ENCODE measurements at regions not wholly inside any gene's neighbourhood (a gene's known extent, or its start where the extent isn't known, plus 50 kb on each side); places are given as distances from the start of the nearest gene placed in this dataset.

DNA sequence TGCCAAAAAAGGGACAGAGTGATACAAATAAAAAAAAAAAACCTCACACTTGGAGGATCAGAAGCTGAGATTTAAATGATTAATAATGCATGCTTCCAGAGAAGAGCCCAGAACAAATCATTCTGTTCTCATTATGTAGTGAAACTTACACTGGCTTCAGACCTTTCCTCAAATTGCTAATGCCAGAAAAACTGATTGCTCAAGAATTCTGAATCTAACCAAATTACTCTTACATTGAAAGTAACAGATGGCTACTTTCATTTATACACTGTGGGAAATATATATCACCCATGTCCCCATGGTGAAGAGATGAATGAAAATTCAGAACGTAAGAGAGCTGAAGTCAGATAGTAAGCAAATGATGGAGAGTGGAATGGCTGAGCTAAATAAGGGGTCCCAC, 85.9 kb upstream of the NSMCE3 start:
- Histone ChIP-seq H3K4ac (ENCODE audit: low read depth, low read length) (no peak overlapping the region), H4K8ac (replicated peaks; ENCODE audit: insufficient read length, low read depth, low read length) (no peak overlapping the region), H4K91ac (ENCODE audit: insufficient read length, low read depth, low read length) (no peak overlapping the region), H3K79me2 (ENCODE audit: insufficient read depth, low read length) (no peaks in the 10 kb centered on the region), H3K4me1 (ENCODE audit: insufficient read depth, low read length) (no peaks in the 10 kb centered on the region), H3K18ac (ENCODE audit: insufficient read length, low read depth, low read length) (no peak overlapping the region), H3K27me3 (ENCODE audit: insufficient read depth, low read length) (no peaks in the 10 kb centered on the region), H3K14ac (ENCODE audit: insufficient read depth, low read length) (no peak overlapping the region), H2AK5ac (ENCODE audit: insufficient read length, low read length) (no peak overlapping the region), H2BK12ac (ENCODE audit: insufficient read length, low read depth, low read length) (no peak overlapping the region), H3K4me2 (ENCODE audit: insufficient read depth, insufficient read length, low read length) (no peak overlapping the region), H4K5ac (ENCODE audit: insufficient read length, low read depth, low read length) (no peak overlapping the region), H3T11ph (ENCODE audit: low read length) (no peak overlapping the region), H3K23ac (ENCODE audit: insufficient read length, low read depth, low read length) (no peak overlapping the region), H2BK15ac (ENCODE audit: low read depth, low read length) (no peak overlapping the region), H3K79me1 (ENCODE audit: insufficient read depth, low read depth, low read length, poor library complexity, severe bottlenecking) (no peaks in the 10 kb centered on the region), H2BK120ac (ENCODE audit: low read depth, low read length, poor library complexity, severe bottlenecking) (no peak overlapping the region), H3K9me3 (ENCODE audit: control insufficient read depth, low read depth, low read length) (no peaks in the 10 kb centered on the region), H4K20me1 (ENCODE audit: control insufficient read depth, insufficient read depth, insufficient read length) (no peaks in the 10 kb centered on the region), H2AFZ (ENCODE audit: low read length) (no peak overlapping the region), H3K56ac (ENCODE audit: insufficient read length, low read depth, low read length) (no peak overlapping the region), H2BK20ac (ENCODE audit: low read depth, low read length, poor library complexity, severe bottlenecking) (no peak overlapping the region), H3K9ac (ENCODE audit: extremely low read depth, insufficient read length, low read length) (no peak overlapping the region), H2BK5ac (ENCODE audit: insufficient read length, low read length) (no peak overlapping the region), H3K27ac (ENCODE audit: insufficient read length, low read depth, low read length) (no peak overlapping the region), H3K23me2 (ENCODE audit: insufficient read length, low read depth, low read length, poor library complexity, severe bottlenecking) (no peaks in the 10 kb centered on the region)
- Mint-ChIP-seq H3K27me3 (ENCODE audit: low read depth) (no peaks in the 10 kb centered on the region), H3K4me3 (no peak overlapping the region), H3K27ac (no peak overlapping the region), H3K4me1 (peaks cover 0 to 6% of the 10 kb centered on the region in 2 experiments; a peak in 1 of 4 replicates), H3K36me3 (ENCODE audit: insufficient read depth in 1 of 3, low read depth in 3 of 3) (no peaks in the 10 kb centered on the region), H3K9me3 (no peaks in the 10 kb centered on the region)
- DNase-seq = no peak
- no CpG with 5 or more reads among the region's 1 CpG for WGBS (ENCODE audit: extremely low coverage, insufficient read length, low lambda C conversion rate)
- TF ChIP-seq, protein P1, sequence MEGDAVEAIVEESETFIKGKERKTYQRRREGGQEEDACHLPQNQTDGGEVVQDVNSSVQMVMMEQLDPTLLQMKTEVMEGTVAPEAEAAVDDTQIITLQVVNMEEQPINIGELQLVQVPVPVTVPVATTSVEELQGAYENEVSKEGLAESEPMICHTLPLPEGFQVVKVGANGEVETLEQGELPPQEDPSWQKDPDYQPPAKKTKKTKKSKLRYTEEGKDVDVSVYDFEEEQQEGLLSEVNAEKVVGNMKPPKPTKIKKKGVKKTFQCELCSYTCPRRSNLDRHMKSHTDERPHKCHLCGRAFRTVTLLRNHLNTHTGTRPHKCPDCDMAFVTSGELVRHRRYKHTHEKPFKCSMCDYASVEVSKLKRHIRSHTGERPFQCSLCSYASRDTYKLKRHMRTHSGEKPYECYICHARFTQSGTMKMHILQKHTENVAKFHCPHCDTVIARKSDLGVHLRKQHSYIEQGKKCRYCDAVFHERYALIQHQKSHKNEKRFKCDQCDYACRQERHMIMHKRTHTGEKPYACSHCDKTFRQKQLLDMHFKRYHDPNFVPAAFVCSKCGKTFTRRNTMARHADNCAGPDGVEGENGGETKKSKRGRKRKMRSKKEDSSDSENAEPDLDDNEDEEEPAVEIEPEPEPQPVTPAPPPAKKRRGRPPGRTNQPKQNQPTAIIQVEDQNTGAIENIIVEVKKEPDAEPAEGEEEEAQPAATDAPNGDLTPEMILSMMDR (conservative IDR thresholded peaks at IDR 0.05) = no peak

Data from H9 (cell line).